HG02763 (cell line): ENCODE measurements at regions not wholly inside any gene's neighbourhood (a gene's known extent, or its start where the extent isn't known, plus 50 kb on each side); places are given as distances from the start of the nearest gene placed in this dataset.

Source experiments
- ATAC-seq: cut with Tn5 transposase; IDR thresholded peaks from one replicate; pipeline ENCODE4 v1.9.1; 2021; ENCODE audit warnings: mild to moderate bottlenecking, moderate library complexity; ENCODE audit not compliant: unreplicated experiment

- no peak for ATAC-seq
Measured at GRCh38 chrX:13266641-13267345, 53.1 kb downstream of the ATXN3L start.

- ATAC-seq = no peak
Measured at GRCh38 chrX:13265549-13266132, 54.2 kb downstream of the ATXN3L start.

- ATAC-seq = no peak
Measured at GRCh38 chrX:13265111-13265510, 54.7 kb downstream of the ATXN3L start.

GRCh38 chrX:13263560-13264251 lies 56.1 kb downstream of the ATXN3L start:
- peak; percentile 55 for ATAC-seq

GRCh38 chrX:13261348-13261747 lies 58.5 kb downstream of the ATXN3L start:
- no peak for ATAC-seq

- no peak for ATAC-seq
Measured at GRCh38 chrX:13260598-13260997, 59.3 kb downstream of the ATXN3L start.

- no peak for ATAC-seq
Measured at GRCh38 chrX:13258725-13259124, 61.1 kb downstream of the ATXN3L start.

- no peak for ATAC-seq
Measured at GRCh38 chrX:13258052-13258444, 61.8 kb downstream of the ATXN3L start.

GRCh38 chrX:13257223-13258051 lies 62.4 kb downstream of the ATXN3L start:
- peak; percentile 47 for ATAC-seq

GRCh38 chrX:13256603-13257002 lies 63.2 kb downstream of the ATXN3L start:
- ATAC-seq = no peak

GRCh38 chrX:13254870-13255269 lies 65.0 kb downstream of the ATXN3L start:
- no peak for ATAC-seq

- ATAC-seq = peak; percentile 38
Measured at GRCh38 chrX:13254076-13254785, 65.6 kb downstream of the ATXN3L start.

- no peak for ATAC-seq
Measured at GRCh38 chrX:13253223-13253622, 66.6 kb downstream of the ATXN3L start.

- no peak for ATAC-seq
Measured at GRCh38 chrX:13252726-13253125, 67.1 kb downstream of the ATXN3L start.

- ATAC-seq = no peak
Measured at GRCh38 chrX:13250826-13251580, 68.8 kb downstream of the ATXN3L start.

GRCh38 chrX:13248867-13249486 lies 70.9 kb downstream of the ATXN3L start:
- ATAC-seq = no peak

GRCh38 chrX:13239272-13239671 lies 80.6 kb downstream of the ATXN3L start:
- ATAC-seq = no peak

GRCh38 chrX:13235930-13236329 lies 83.9 kb downstream of the ATXN3L start:
- ATAC-seq = no peak

- no peak for ATAC-seq
Measured at GRCh38 chrX:13232484-13232883, 87.4 kb downstream of the ATXN3L start.

- ATAC-seq = no peak
Measured at GRCh38 chrX:13226214-13226613, 93.6 kb downstream of the ATXN3L start.
